Prostate gland (tissue), 2 donors: ENCODE measurements at regions not wholly inside any gene's neighbourhood (a gene's known extent, or its start where the extent isn't known, plus 50 kb on each side); places are given as distances from the start of the nearest gene placed in this dataset.

ENCODE experiments used
- CTCF ChIP-seq, 4 experiments: fragments of 200-600 bp in 2 of 4; fragments of 450-650 bp in 2 of 4; sonication (generic) in 2 of 4; IDR thresholded peaks; 1 replicate in 3 of 4; 2 replicates in 1 of 4; pipeline ENCODE4 v1.5.1; 2016 to 2019; ENCODE audit warnings: antibody characterized with exemption in 4 of 4, mild to moderate bottlenecking in 2 of 4, moderate library complexity in 2 of 4
- POLR2A ChIP-seq: fragments of 450-650 bp; IDR thresholded peaks from one replicate; pipeline ENCODE4 v1.6.1; 2016; ENCODE audit warnings: antibody characterized with exemption, mild to moderate bottlenecking
- POLR2AphosphoS5 ChIP-seq: sonication (generic); formaldehyde crosslinking; IDR thresholded peaks from one replicate; pipeline ENCODE4 v1.6.1; 2017; ENCODE audit warnings: antibody characterized with exemption

GRCh38 chr5:88955403-88955802 lies 72.4 kb upstream of the MEF2C start:
- TF ChIP-seq CTCF (IDR thresholded peaks at IDR 0.05) = no peak
- no peak for TF ChIP-seq POLR2A
- no peak for TF ChIP-seq POLR2AphosphoS5
